Psoas muscle (tissue), 7 donors: ENCODE measurements at regions not wholly inside any gene's neighbourhood (a gene's known extent, or its start where the extent isn't known, plus 50 kb on each side); places are given as distances from the start of the nearest gene placed in this dataset.

Source experiments
- ATAC-seq, 4 donors: fragments of 200-7000 bp; cut with Tn5 transposase; one replicate each; pipeline ENCODE4 v1.9.1; 2020; ENCODE audit warnings: moderate library complexity in 3 of 4, mild to moderate bottlenecking in 2 of 4
- DNase-seq, 2 donors: peaks; one replicate each; pipeline ENCODE4 v3.0.0-alpha.2; 2020
- H3K27ac ChIP-seq: fragments of 200-600 bp; one replicate; pipeline ENCODE4 v1.8.0; 2022
- H3K27me3 ChIP-seq, 3 donors: fragments of 200-600 bp in 1 of 3; one replicate each; pipeline versions ENCODE4 v1.6.1 to v1.8.0; 2013 to 2022; ENCODE audit warnings: low read length in 2 of 3, mild to moderate bottlenecking in 2 of 3, moderate library complexity in 1 of 3; ENCODE audit not compliant: insufficient read depth in 3 of 3
- H3K36me3 ChIP-seq, 2 donors: fragments of 200-600 bp in 1 of 2; one replicate each; pipeline versions ENCODE4 v1.6.1 to v1.8.0; 2013 to 2022; ENCODE audit warnings: low read depth in 1 of 2, mild to moderate bottlenecking in 1 of 2, moderate library complexity in 1 of 2; ENCODE audit not compliant: insufficient read depth in 1 of 2
- H3K4me1 ChIP-seq: fragments of 200-600 bp; one replicate; pipeline ENCODE4 v1.8.0; 2022
- H3K4me3 ChIP-seq: fragments of 200-600 bp; one replicate; pipeline ENCODE4 v1.8.0; 2022; ENCODE audit warnings: mild to moderate bottlenecking
- H3K9me3 ChIP-seq: fragments of 200-600 bp; one replicate; pipeline ENCODE4 v1.8.0; 2022
- WGBS, 3 donors: extraction: QIAGEN DNeasy Blood & Tissue Kit; methylation state at CpG; one replicate each; pipeline versions ENCODE4 v1.1.6 to v1.1.7; 2013; 5-methylcytosine and 5-hydroxymethylcytosine counted together
- intact Hi-C, 2 donors: fragments of 100-400 bp; cut with DNase I; formaldehyde crosslinking; loops; one replicate each; pipeline versions ENCODE4 v1.11.0 to v1.14.2; 2022
- TF ChIP-seq, protein P1 (sequence below): fragments of 200-600 bp; IDR thresholded peaks from one replicate; pipeline ENCODE4 v1.8.0; 2022; ENCODE audit warnings: antibody characterized with exemption
- donor health status: healthy with polysubstance abuse.
- donor health status: DM: no; HTN: no; CAD: no; lungs with moderate emphysema.
- donor health status: Bipolar disorder and iron deficiency.
- donor health status: healthy.
- donor health status: DM: yes; HTN: yes; CAD: no.
- donor health status: DM: no; HTN: no; CAD: no.
- donor health status: DM: yes; HTN: yes; CAD: no.

DNA sequence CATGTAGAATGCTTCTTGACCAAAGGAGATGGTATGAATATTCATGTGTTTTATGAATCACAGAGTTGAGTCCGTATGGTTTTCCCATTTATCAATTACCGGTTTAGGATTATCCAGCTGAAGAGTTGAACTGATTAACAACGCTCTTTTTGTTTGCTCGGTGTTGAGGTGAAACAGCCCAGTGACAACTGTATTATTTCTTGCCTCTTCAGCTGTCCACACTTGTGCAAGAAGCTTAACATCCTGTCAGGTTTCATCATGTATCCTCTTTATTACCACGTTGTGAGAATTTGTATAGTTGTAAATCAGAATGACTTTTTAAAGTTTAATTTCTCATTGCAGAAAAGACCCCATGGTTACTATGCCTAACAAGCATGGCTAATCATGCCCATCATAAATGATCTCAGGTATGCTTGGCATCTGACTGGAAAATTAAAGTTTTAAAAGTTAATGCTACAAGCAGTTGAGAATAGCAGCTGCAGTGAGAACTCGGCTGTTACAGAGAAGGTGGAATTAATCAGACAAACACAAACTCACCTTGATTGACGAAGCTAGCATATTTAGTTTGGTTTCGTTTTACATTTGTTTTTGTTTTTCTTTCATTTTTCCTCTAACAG, 563.2 kb upstream of the ADGRL2 start:
- no peaks in the 10 kb centered on the region for H3K27me3 ChIP-seq
- DNase-seq (no peak), ATAC-seq (no peak)
- peak overlapping the region; percentile 37 for H3K4me3 ChIP-seq
- H3K9me3 ChIP-seq: no peaks in the 10 kb centered on the region
- TF ChIP-seq, protein P1, sequence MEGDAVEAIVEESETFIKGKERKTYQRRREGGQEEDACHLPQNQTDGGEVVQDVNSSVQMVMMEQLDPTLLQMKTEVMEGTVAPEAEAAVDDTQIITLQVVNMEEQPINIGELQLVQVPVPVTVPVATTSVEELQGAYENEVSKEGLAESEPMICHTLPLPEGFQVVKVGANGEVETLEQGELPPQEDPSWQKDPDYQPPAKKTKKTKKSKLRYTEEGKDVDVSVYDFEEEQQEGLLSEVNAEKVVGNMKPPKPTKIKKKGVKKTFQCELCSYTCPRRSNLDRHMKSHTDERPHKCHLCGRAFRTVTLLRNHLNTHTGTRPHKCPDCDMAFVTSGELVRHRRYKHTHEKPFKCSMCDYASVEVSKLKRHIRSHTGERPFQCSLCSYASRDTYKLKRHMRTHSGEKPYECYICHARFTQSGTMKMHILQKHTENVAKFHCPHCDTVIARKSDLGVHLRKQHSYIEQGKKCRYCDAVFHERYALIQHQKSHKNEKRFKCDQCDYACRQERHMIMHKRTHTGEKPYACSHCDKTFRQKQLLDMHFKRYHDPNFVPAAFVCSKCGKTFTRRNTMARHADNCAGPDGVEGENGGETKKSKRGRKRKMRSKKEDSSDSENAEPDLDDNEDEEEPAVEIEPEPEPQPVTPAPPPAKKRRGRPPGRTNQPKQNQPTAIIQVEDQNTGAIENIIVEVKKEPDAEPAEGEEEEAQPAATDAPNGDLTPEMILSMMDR: no peak
- 11 to 19% (median 13%) methylated on average over 8 of the region's 8 CpGs for WGBS, 3 donors
- H3K4me1 ChIP-seq: no peaks in the 10 kb centered on the region
- H3K36me3 ChIP-seq: no peaks in the 10 kb centered on the region
- intact Hi-C loops: no loop called here
- no peak overlapping the region for H3K27ac ChIP-seq

DNA sequence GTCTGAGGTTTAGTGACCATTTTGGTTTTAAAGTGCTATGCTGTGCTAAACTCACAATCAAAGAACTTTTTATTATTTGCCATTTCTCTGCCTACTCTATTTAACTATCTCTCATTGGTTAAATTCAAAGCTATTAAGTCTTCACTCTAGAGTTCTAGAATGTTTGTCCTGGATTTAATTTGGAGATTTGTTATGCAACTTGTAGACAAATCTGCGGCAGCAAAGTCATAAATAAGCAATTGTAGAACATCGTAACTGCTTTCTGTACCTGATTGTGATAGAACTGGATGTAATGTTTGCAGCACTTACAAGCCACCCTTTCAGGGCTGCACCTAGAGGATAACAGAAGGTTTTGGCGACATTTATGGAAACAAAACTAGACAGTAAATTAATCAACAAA, 566.5 kb upstream of the ADGRL2 start:
- H3K27ac ChIP-seq: no peak overlapping the region
- H3K9me3 ChIP-seq: no peaks in the 10 kb centered on the region
- H3K4me3 ChIP-seq: no peak overlapping the region
- no peaks in the 10 kb centered on the region for H3K36me3 ChIP-seq
- no peaks in the 10 kb centered on the region for H3K4me1 ChIP-seq
- TF ChIP-seq, protein P1: no peak
- H3K27me3 ChIP-seq: no peaks in the 10 kb centered on the region
- ATAC-seq (no peak), DNase-seq (no peak)
- 78 to 85% (median 82%) methylated on average over 3 of the region's 3 CpGs for WGBS, 3 donors
- intact Hi-C loops: no loop called here

DNA sequence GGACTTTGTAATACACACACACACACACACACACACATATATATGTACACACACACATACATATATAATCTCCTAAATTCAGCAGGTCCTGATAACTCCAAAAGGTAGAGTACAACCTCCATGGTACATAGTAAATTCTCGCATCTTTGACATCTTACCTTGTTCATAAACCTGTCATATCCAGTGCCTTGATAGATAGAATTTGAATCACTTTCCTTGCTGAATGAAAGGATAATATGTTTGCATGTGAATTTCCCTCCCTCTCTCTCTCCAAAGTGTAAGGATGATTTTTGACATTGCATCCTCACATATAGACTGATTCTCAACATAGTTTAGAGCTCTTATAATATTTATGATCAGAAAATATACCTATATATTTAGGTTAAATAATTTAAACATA, 567.1 kb upstream of the ADGRL2 start:
- WGBS, 3 donors: 96 to 100% (median 96%) methylated on average over 1 of the region's 1 CpG
- intact Hi-C loops: no loop called here
- Histone ChIP-seq H3K4me3 (no peak overlapping the region), H3K4me1 (no peaks in the 10 kb centered on the region), H3K36me3 (no peaks in the 10 kb centered on the region), H3K27ac (no peak overlapping the region), H3K9me3 (no peaks in the 10 kb centered on the region), H3K27me3 (no peaks in the 10 kb centered on the region)
- TF ChIP-seq, protein P1: no peak
- ATAC-seq (no peak), DNase-seq (no peak)

DNA sequence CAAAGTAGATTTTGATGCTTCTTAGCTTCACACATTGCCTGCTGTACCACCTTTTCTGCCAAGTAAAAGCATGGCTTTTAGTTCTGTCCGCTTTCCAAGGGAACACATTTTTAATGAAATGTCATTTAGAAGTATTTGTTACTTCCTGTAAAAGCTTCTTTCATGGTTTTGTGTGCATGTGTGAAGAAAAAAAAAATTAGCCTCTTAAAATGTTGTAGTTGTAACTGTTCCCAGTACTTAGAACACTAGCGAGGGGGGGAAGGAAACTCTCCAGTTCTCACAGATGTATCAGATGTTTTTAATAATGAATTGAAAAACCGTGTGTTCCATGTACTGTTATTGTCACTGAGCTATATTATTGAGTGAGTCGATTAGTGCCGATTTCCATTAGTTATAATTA, 568.3 kb upstream of the ADGRL2 start:
- H3K36me3 ChIP-seq: no peaks in the 10 kb centered on the region
- TF ChIP-seq, protein P1: no peak
- H3K4me3 ChIP-seq: no peak overlapping the region
- no peaks in the 10 kb centered on the region for H3K9me3 ChIP-seq
- intact Hi-C loops: no loop called here
- no peak for DNase-seq
- no peaks in the 10 kb centered on the region for H3K27me3 ChIP-seq
- no peaks in the 10 kb centered on the region for H3K4me1 ChIP-seq
- H3K27ac ChIP-seq: no peak overlapping the region
- WGBS, 3 donors: 6 to 22% (median 7%) methylated on average over 5 of the region's 5 CpGs
- no peak for ATAC-seq

DNA sequence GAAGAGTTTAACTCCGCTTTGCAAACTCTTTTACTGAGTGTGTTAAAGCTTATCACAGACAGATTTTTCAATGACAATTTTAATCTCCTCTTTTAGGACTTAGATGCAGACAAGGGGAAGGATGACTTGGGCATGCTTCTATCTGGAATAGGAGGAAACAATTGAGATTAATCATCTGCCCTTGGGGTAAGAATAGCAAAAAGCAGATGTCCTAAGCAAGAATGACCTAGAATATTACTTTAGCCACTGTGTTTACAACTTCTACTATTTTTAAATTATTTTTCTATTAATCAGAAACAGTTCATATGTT, 569.0 kb upstream of the ADGRL2 start:
- Histone ChIP-seq H3K36me3 (no peaks in the 10 kb centered on the region), H3K27ac (no peak overlapping the region), H3K27me3 (no peaks in the 10 kb centered on the region), H3K4me3 (no peak overlapping the region), H3K9me3 (no peaks in the 10 kb centered on the region), H3K4me1 (no peaks in the 10 kb centered on the region)
- TF ChIP-seq, protein P1: no peak
- intact Hi-C loops: no loop called here
- DNase-seq: no peak
- 44 to 47% (median 44%) methylated on average over 1 of the region's 1 CpG for WGBS, 3 donors
- ATAC-seq: no peak
